Fibroblast of pulmonary artery (primary cell): ENCODE measurements at regions not wholly inside any gene's neighbourhood (a gene's known extent, or its start where the extent isn't known, plus 50 kb on each side); places are given as distances from the start of the nearest gene placed in this dataset.

Experiments
- DNase-seq: peaks from one replicate; pipeline ENCODE4 v3.0.0-alpha.2; 2010; ENCODE audit warnings: low read depth
- H3K4me3 ChIP-seq: replicated peaks from 2 replicates; pipeline ENCODE4 v1.5.1; 2011; ENCODE audit warnings: low read depth, mild to moderate bottlenecking, control low read depth, low read length, moderate library complexity
- TF ChIP-seq, protein P1 (sequence below): IDR thresholded peaks from 2 replicates; pipeline ENCODE4 v1.5.1; 2011; ENCODE audit warnings: mild to moderate bottlenecking, control low read depth, low read length, inconsistent platforms; ENCODE audit errors: missing control alignments

DNA sequence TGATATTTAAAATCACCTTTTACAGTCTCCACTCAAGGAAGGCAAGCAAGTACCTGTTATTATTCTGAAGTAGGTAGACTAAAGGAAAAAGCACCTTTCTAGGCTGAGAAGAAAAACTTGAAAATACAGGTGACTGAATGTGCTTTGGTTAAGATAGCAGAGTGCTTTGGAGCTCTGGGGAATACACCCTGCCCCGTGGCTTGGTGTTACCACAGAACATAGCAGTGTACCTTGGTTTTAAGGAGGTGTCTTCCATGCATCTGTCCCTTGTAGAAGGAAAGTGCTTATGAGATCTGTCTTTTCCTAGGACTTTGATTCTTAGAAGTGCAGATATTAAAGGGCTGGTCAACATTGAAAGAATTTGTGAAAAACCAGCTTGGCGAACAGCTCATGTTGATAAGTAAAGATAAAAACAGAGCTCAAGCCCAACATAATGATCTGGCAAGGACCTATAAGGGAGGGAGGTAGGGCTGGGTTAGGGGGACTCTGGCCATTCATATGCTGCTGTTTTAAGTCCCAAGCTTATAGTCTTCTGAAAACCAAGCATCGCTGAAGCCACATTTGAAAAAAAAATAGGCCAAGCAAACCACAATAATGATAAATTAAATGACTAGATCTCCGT lies 66.8 kb downstream of the ZNF608 start:
- no peak for DNase-seq
- TF ChIP-seq, protein P1, sequence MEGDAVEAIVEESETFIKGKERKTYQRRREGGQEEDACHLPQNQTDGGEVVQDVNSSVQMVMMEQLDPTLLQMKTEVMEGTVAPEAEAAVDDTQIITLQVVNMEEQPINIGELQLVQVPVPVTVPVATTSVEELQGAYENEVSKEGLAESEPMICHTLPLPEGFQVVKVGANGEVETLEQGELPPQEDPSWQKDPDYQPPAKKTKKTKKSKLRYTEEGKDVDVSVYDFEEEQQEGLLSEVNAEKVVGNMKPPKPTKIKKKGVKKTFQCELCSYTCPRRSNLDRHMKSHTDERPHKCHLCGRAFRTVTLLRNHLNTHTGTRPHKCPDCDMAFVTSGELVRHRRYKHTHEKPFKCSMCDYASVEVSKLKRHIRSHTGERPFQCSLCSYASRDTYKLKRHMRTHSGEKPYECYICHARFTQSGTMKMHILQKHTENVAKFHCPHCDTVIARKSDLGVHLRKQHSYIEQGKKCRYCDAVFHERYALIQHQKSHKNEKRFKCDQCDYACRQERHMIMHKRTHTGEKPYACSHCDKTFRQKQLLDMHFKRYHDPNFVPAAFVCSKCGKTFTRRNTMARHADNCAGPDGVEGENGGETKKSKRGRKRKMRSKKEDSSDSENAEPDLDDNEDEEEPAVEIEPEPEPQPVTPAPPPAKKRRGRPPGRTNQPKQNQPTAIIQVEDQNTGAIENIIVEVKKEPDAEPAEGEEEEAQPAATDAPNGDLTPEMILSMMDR, result no peak
- no peak overlapping the region for H3K4me3 ChIP-seq

DNA sequence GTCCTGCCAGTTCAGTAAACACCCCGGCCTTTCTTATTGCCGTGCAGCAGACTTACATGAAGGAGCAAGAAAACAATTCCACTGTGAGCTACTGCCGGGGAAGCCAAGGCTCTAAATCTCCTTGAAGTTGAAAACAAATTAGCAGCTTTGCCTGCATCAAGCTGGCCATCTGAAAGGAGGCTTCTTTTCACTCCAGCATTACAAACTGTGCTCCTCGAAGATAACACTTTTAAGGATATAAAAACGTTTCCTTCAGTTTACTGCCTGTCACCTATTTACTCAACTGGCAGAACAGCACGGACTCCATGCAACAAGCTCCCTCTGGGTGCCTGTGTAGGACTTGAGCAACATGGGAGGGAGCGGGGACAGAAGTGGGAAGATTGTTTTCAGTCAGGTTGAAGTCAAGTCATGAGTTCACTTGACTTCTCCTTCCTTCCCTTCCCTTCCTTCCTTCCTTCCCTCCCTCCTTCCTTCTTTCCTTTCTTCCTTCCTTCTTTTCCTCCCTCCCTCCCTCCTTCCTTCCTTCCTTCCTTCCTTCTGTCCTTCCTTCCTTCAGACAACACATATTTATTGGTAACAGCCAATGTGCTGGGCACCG lies 67.4 kb downstream of the ZNF608 start:
- TF ChIP-seq, protein P1, result no peak
- no peak for DNase-seq
- H3K4me3 ChIP-seq, result no peak overlapping the region

DNA sequence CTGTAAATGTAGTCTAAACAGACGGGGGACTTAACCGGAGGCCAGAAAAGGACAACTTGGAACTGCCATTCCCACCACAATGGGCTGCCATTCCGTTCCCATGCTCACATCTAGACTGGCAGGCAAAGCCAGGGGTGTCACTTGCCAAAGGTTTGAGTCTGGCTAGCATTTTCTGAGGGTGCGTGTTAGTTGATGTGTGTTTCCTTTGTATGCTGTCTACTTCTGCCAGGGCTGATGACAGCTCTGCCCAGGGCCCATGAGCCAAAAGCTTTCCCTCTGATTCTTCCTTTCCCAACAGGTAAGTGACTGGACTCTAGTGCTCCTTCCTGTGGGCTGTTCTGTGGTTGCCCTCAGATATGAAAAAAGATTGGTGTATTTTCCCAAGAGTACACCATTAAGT lies 68.0 kb downstream of the ZNF608 start:
- TF ChIP-seq, protein P1, result no peak
- no peak for DNase-seq
- H3K4me3 ChIP-seq, result no peak overlapping the region

DNA sequence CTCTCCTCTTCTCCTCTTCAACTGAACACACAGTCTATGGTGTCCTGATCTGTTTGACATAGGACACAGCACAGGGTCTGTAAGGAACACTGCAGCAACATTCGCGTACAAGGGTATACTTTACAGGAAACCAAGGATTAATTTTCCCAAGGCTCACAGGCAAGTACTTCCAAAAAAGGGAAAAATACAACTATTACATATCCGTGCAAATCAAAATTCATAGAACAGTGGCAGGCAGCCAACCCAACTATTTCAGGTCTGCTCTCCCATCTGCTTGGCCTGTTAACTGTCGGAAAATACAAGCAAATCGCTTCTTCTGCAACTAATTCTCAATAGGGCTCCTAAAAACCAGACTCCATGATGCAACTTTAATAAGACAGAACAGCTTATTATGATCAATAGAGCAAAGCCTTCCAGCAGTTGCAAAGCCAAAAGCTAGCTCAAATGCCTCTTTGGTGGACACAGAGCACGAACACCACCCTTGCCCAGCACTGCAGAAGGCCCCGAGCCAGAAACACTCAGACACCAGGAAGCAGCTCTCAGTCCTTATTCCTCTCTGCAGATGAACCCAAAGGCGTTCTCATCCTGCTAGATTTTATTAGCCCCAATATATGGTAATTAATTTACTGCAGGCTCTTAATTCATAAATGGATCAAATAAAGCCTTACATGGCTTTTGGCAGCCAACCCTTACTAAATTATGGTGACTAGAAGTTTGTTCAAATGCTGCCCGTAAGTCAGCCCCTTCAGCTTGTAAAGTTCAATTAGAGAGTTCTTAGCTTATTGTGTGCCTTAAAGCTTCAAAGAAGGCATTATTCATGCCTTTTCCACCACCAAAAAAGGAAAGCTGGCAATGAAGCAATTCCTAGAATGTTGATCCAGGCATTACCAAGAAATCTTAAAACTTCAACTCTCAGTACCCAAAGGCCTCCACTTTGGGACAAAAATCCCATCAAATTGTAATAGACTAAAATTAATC lies 68.8 kb downstream of the ZNF608 start:
- H3K4me3 ChIP-seq, result no peak overlapping the region
- peak; percentile 69 for DNase-seq
- TF ChIP-seq, protein P1, result no peak

DNA sequence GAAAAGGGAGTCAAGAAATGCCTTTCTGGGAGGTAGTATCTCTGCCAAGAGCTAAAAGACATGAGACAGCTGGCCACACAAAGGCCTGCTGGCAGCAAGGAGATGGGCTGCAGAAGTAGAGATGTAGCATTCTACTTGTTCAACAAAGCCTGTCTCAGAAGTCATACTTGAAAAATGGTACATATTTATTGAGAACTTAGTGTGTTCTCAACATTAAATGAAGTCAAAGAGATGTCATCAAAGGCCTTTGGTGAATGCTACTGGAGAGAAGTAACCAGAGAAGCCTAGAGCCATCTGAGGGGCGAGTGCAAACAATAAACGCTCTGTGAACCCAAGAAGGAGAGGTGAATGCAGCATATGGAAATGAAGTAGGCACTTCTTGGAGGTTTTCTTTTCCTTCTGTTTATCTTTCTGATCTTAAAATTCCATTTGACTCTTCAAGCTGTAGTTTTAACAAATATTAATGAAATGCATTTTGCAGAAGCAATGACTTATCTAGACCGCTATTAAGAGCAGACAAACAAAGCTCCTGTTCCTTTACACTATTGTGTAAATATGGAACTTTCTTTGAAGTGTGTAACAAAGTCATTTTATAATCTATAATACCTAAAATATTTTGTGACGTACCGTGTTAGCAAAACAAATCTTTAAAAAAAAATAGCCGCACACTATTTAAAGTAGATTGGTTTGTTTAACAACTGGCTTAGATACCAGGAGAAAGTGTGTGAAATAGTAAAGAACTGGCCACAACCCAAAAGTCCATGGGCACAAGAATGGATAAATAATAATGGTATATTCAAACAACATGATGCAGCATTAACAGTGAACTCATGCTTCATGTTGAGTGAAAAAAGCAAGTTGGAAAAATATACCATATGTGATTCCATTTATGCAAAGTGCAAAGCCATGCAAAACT lies 70.2 kb downstream of the ZNF608 start:
- TF ChIP-seq, protein P1, result no peak
- peak; percentile 40 for DNase-seq
- H3K4me3 ChIP-seq, result no peak overlapping the region

DNA sequence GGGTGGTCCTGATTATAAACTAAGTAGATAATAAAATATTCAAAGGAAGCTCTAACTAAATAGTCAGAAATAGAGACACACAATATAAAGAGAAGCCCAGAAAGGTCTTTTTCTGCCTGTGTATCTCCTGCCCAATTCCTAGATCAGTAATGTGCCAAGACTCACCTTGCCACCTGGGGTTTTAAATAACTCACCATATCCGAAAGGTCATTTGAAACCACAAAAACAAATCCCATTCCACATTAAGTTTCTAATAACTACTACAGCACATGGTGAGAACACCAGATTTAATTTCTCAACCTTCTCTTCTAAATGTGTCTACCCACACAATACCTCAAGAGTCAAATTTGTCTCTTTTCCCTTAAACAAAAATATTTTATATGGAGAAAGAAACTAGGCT lies 75.2 kb downstream of the ZNF608 start:
- TF ChIP-seq, protein P1, result no peak
- H3K4me3 ChIP-seq, result no peak overlapping the region
- DNase-seq, result no peak
